GM12891 (cell line): ENCODE measurements at regions not wholly inside any gene's neighbourhood (a gene's known extent, or its start where the extent isn't known, plus 50 kb on each side); places are given as distances from the start of the nearest gene placed in this dataset.

Experiments used
- DNase-seq: peaks from one replicate; pipeline ENCODE4 v3.0.0; 2011; ENCODE audit warnings: low spot score; ENCODE audit not compliant: insufficient read length
- FAIRE-seq: peaks from 2 replicates; lab custom pipeline; 2011; peaks lifted over from hg19 to GRCh38; lab: Jason Lieb, UNC
- PAX5 ChIP-seq: IDR thresholded peaks from 2 replicates; pipeline ENCODE4 v1.6.1; 2011; ENCODE audit warnings: low read length, moderate library complexity, mild to moderate bottlenecking; ENCODE audit not compliant: insufficient read depth, severe bottlenecking
- POLR2A ChIP-seq: IDR thresholded peaks from 2 replicates; pipeline ENCODE4 v1.6.1; 2011; ENCODE audit warnings: low read depth, low read length, control low read depth
- POLR2AphosphoS5 ChIP-seq: IDR thresholded peaks from 2 replicates; pipeline ENCODE4 v1.6.1; 2011; ENCODE audit warnings: low read depth, low read length, control low read depth
- POU2F2 ChIP-seq: IDR thresholded peaks from 2 replicates; pipeline ENCODE4 v1.6.1; 2011; ENCODE audit warnings: low read depth, mild to moderate bottlenecking, control low read depth, low read length, moderate library complexity
- SPI1 ChIP-seq: IDR thresholded peaks from 2 replicates; pipeline ENCODE4 v1.6.1; 2011; ENCODE audit warnings: low read depth, low read length, control low read depth
- TAF1 ChIP-seq: IDR thresholded peaks from 2 replicates; pipeline ENCODE4 v1.6.1; 2011; ENCODE audit warnings: low read depth, low read length, control low read depth

- FAIRE-seq (no peak), DNase-seq (no peak)
- TF ChIP-seq PAX5 (no peak), SPI1 (no peak)
These were observed 125.0 kb upstream of the FBN2 start for GRCh38 chr5:128662997-128663396.

DNA sequence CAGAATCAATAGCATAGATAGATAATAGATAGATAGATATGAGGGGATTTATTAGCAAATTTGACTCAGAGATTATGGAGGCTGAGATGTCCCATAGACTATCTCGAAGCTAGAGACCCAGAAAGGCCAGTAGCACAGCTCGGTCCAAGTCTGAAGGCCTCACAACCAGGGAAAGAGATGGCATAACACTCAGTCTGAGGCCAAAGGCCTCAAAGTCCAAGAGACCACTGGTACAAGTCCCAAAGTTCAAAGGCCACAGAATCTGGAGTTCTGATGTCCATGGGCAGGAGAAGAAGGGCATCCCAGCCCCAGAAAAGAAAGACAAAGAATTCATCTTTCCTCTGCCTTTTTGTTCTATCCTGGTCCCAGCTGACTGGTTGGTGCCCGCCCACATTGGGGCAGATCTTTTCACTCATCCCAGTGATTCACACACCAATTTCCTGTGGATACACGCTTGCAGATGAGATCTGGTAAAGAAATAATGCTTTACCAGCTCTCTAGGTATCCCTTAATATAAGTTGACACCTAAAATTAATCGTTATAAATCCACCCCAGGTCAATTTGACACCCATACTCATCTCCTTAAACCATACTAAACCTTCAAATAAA, 127.8 kb upstream of the FBN2 start:
- no peak for TF ChIP-seq PAX5
- TF ChIP-seq POLR2AphosphoS5 = no peak
- TF ChIP-seq TAF1 = no peak
- TF ChIP-seq POLR2A = no peak
- TF ChIP-seq POU2F2 = no peak
- no peak for TF ChIP-seq SPI1
- DNase-seq (no peak), FAIRE-seq (no peak)

DNA sequence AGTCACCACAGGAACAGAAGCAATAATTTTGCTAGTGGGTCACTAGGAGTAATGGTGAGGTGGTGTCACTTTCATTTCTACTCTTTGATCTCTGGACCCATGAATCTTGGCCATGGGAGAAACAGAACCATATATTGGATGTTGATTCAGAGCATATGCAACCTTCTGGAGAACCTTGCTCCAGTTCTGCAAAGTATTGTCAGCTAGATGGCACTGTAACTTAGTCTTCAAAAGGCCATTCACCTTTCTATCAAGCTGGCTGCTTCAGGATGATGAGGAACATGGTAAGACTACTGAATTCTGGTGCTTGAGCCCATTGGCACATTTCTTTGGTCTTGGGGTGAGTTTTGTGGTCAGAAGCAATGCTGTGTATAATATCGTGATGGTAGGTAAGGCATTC, 129.1 kb upstream of the FBN2 start:
- DNase-seq = no peak
- TF ChIP-seq TAF1 (no peak), SPI1 (no peak), POU2F2 (no peak), POLR2A (no peak), POLR2AphosphoS5 (no peak), PAX5 (no peak)
- FAIRE-seq = no peak

- no peak for DNase-seq
- FAIRE-seq = no peak
- no peak for TF ChIP-seq PAX5
- TF ChIP-seq SPI1 = no peak
- TF ChIP-seq POLR2AphosphoS5 = no peak
- no peak for TF ChIP-seq TAF1
- no peak for TF ChIP-seq POLR2A
- no peak for TF ChIP-seq POU2F2
These were observed 129.7 kb upstream of the FBN2 start for GRCh38 chr5:128667751-128668150.

DNA sequence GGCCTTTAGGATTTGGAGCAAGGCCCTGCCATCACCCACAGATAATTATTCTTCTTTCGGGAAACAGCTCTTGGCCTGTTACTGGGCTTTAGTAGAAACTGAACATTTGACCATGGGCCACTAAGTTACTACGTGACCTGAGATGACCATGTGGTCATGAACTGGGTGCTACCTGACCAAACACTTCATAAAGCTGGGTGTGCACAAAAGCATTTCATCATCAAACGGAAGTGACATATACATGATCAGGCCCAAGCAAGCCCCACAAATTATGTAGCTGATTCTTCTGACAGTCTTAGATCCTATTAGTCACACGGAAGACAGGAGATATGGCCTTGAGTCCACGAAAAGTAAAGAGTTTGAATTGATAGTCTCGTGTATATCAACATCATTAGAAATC, 130.9 kb upstream of the FBN2 start:
- DNase-seq = no peak
- FAIRE-seq = no peak

GRCh38 chr5:128669803-128670202, 131.8 kb upstream of the FBN2 start:
- no peak for FAIRE-seq

More for the DNA sequence above, 130.9 kb upstream of the FBN2 start:
- TF ChIP-seq SPI1 (no peak), POLR2AphosphoS5 (no peak), POU2F2 (no peak)

GRCh38 chr5:128671943-128672342, 133.9 kb upstream of the FBN2 start:
- FAIRE-seq (no peak), DNase-seq (no peak)
- TF ChIP-seq TAF1 (no peak), POU2F2 (no peak), SPI1 (no peak), PAX5 (no peak), POLR2AphosphoS5 (no peak), POLR2A (no peak)

More at GRCh38 chr5:128669803-128670202, 131.8 kb upstream of the FBN2 start:
- no peak for TF ChIP-seq POLR2A
- no peak for DNase-seq

DNA sequence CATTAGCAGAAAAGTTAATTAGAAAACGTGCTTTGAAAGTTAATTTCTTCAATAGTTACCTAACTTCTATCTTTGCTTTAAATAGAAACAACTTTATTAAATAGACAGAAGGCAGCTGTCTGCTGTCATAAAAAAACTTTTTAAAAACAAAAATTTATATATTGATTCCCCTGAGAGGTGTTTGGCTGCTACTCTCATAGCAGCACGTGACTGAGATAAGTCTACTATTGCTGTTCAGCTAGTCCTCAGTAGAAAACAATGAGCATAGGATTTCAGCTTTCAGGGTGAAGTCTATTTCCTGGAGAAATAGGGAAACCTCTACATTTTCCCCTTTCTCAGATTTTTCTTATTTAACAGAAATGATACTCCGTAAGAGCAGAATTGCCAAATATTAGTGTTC, 135.0 kb upstream of the FBN2 start:
- FAIRE-seq (no peak), DNase-seq (no peak)
- no peak for TF ChIP-seq POLR2AphosphoS5
- no peak for TF ChIP-seq POU2F2
- no peak for TF ChIP-seq TAF1
- TF ChIP-seq PAX5 = no peak
- TF ChIP-seq POLR2A = no peak
- TF ChIP-seq SPI1 = no peak

GRCh38 chr5:128673411-128673957, 135.4 kb upstream of the FBN2 start:
- TF ChIP-seq POU2F2 (no peak), TAF1 (no peak)
- no peak for DNase-seq

DNA sequence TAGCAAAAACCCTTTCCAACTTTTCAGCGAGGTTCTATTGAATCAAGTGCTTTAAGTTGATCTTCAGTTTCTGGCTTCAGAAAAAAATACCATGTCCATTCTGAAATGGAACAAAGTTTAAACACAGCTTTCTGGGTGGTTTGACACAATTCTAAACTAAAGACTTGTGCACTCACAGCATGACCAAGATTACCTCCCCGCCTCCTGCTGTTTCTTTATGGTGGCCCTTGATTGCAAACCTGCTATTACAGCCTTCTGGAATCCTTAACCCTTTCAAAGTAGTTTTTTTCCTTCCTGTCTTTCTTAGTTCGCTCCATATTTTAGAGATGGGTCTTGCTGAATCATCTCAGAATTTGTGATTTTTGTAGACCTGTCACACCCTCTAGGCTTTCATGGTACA, 135.9 kb upstream of the FBN2 start:
- TF ChIP-seq PAX5 (no peak), TAF1 (no peak), POLR2AphosphoS5 (no peak), SPI1 (no peak), POLR2A (no peak), POU2F2 (no peak)
- DNase-seq (no peak), FAIRE-seq (no peak)

More at GRCh38 chr5:128673411-128673957, 135.4 kb upstream of the FBN2 start:
- FAIRE-seq = no peak
